ENCODE measurements at regions not wholly inside any gene's neighbourhood (a gene's known extent, or its start where the extent isn't known, plus 50 kb on each side); places are given as distances from the start of the nearest gene placed in this dataset.

GRCh38 chr3:86244905-86245304, 746.0 kb downstream of the VGLL3 start:
- Histone ChIP-seq H3K27ac (ENCODE audit: low read length) (no peak overlapping the region), H3K4me1 (ENCODE audit: control insufficient read depth, insufficient read depth, low read length) (no peaks in the 10 kb centered on the region), H3K36me3 (ENCODE audit: control insufficient read depth, insufficient read depth, low read length) (no peaks in the 10 kb centered on the region), H3K9me3 (ENCODE audit: control insufficient read depth, insufficient read depth, low read depth, low read length) (no peaks in the 10 kb centered on the region), H3K4me3 (ENCODE audit: low read depth in 2 of 2, low read length in 2 of 2) (no peak overlapping the region), H3K27me3 (ENCODE audit: control insufficient read depth, insufficient read depth, low read length) (no peaks in the 10 kb centered on the region)
- BruUV-seq (replicated peaks): no TSS peak
- intact Hi-C loops (cut with micrococcal nuclease; ENCODE audit: unreplicated experiment): loop anchor here (5.0 kb wide), 1 partner anchor 423 kb away; no protein-coding TSS in a partner anchor
- TF ChIP-seq POLR2AphosphoS5 (IDR thresholded peaks at IDR 0.05; ENCODE audit: low read depth, low read length) (no peak), REST (IDR thresholded peaks at IDR 0.05; ENCODE audit: insufficient read depth in 1 of 2, low read depth in 2 of 2, low read length in 1 of 2) (no peak)
- POLR2A ChIA-PET: no interaction called here
- CTCF ChIA-PET: interaction anchor here (0.5 to 0.7 kb wide), 2 partner anchors 13 to 360 kb away, joined by 3 to 4 read pairs; no protein-coding TSS in a partner anchor
- DNase-seq (ENCODE audit: low read depth, low spot score) (no peak), ATAC-seq (no peak)
- in situ Hi-C loops (cut with HindIII; ENCODE audit: low pct_unique_long_range_greater_than_20kb, low sequenced_read_pairs): no loop called here

GRCh38 chr3:86239946-86240345, 751.0 kb downstream of the VGLL3 start:
- no peaks in the 10 kb centered on the region for H3K4me1 ChIP-seq (ENCODE audit: control insufficient read depth, insufficient read depth, low read length)
- intact Hi-C loops (cut with micrococcal nuclease; ENCODE audit: unreplicated experiment): no loop called here
- no peaks in the 10 kb centered on the region for H3K9me3 ChIP-seq (ENCODE audit: control insufficient read depth, insufficient read depth, low read depth, low read length)
- no peak overlapping the region for H3K27ac ChIP-seq (ENCODE audit: low read length)
- TF ChIP-seq SIN3A (IDR thresholded peaks at IDR 0.05; ENCODE audit: borderline replicate concordance, insufficient read depth, low read depth, low read length) (no peak), CTCF (IDR thresholded peaks at IDR 0.05) (no peak), TCF7L2 (IDR thresholded peaks at IDR 0.05; ENCODE audit: low read depth, low read length) (no peak), REST (IDR thresholded peaks at IDR 0.05; ENCODE audit: insufficient read depth in 1 of 2, low read depth in 2 of 2, low read length in 1 of 2) (no peak), POLR2AphosphoS5 (IDR thresholded peaks at IDR 0.05; ENCODE audit: low read depth, low read length) (no peak)
- no peak overlapping the region for H3K4me3 ChIP-seq (ENCODE audit: low read depth in 2 of 2, low read length in 2 of 2)
- in situ Hi-C loops (cut with HindIII; ENCODE audit: low pct_unique_long_range_greater_than_20kb, low sequenced_read_pairs): no loop called here
- no peaks in the 10 kb centered on the region for H3K36me3 ChIP-seq (ENCODE audit: control insufficient read depth, insufficient read depth, low read length)
- DNase-seq (ENCODE audit: low read depth, low spot score) (no peak), ATAC-seq (no peak)
- ChIA-PET CTCF (no interaction called here), POLR2A (no interaction called here)
- BruUV-seq (replicated peaks): no TSS peak
- H3K27me3 ChIP-seq (ENCODE audit: control insufficient read depth, insufficient read depth, low read length): no peaks in the 10 kb centered on the region

All from Panc1 (cell line).